MM.1S (cell line): ENCODE measurements at regions not wholly inside any gene's neighbourhood (a gene's known extent, or its start where the extent isn't known, plus 50 kb on each side); places are given as distances from the start of the nearest gene placed in this dataset.

Source experiments
- DNase-seq: peaks from one replicate; pipeline ENCODE4 v3.0.0-alpha.2; 2015
- H2AFZ ChIP-seq: fragments of 300-600 bp; sonication (generic); 2 replicates; pipeline ENCODE4 v1.6.0; 2016; ENCODE audit warnings: antibody characterized with exemption, low read length
- H3F3A ChIP-seq: fragments of 300-600 bp; sonication (generic); 2 replicates; pipeline ENCODE4 v1.6.1; 2016; ENCODE audit warnings: mild to moderate bottlenecking, antibody characterized with exemption, low read length, moderate library complexity, mixed read lengths; ENCODE audit not compliant: insufficient read depth
- H3K27ac ChIP-seq: fragments of 300-600 bp; sonication (generic); 2 replicates; pipeline ENCODE4 v1.5.1; 2016; ENCODE audit warnings: mild to moderate bottlenecking, low read length
- H3K27me3 ChIP-seq: fragments of 300-600 bp; sonication (generic); replicated peaks from 2 replicates; pipeline ENCODE4 v1.6.0; 2016; ENCODE audit warnings: low read length; ENCODE audit not compliant: insufficient read depth
- H3K36me3 ChIP-seq: fragments of 300-600 bp; sonication (generic); replicated peaks from 2 replicates; pipeline ENCODE4 v1.6.1; 2016; ENCODE audit warnings: mild to moderate bottlenecking, low read length, mixed read lengths; ENCODE audit not compliant: insufficient read depth
- H3K4me1 ChIP-seq: fragments of 300-600 bp; sonication (generic); 2 replicates; pipeline ENCODE4 v1.6.1; 2016; ENCODE audit warnings: low read length, mixed read lengths
- H3K4me2 ChIP-seq: fragments of 300-600 bp; sonication (generic); 2 replicates; pipeline ENCODE4 v1.6.0; 2016; ENCODE audit warnings: low read depth, low read length
- H3K4me3 ChIP-seq: fragments of 300-600 bp; sonication (generic); 2 replicates; pipeline ENCODE4 v1.5.1; 2016; ENCODE audit warnings: low read length, mixed read lengths
- H3K79me2 ChIP-seq: fragments of 300-600 bp; sonication (generic); 2 replicates; pipeline ENCODE4 v1.6.1; 2016; ENCODE audit warnings: mixed run types, low read length, mixed read lengths
- H3K9ac ChIP-seq: fragments of 300-600 bp; sonication (generic); 2 replicates; pipeline ENCODE4 v1.6.1; 2016; ENCODE audit warnings: low read length, mixed read lengths
- H3K9me2 ChIP-seq: fragments of 300-600 bp; sonication (generic); replicated peaks from 2 replicates; pipeline ENCODE4 v1.6.1; 2016; ENCODE audit warnings: mild to moderate bottlenecking, low read length, mixed read lengths; ENCODE audit not compliant: insufficient read depth
- H3K9me3 ChIP-seq: fragments of 300-600 bp; sonication (generic); replicated peaks from 2 replicates; pipeline ENCODE4 v1.6.1; 2016; ENCODE audit warnings: mild to moderate bottlenecking, low read length, mixed read lengths; ENCODE audit not compliant: insufficient read depth
- H4K20me1 ChIP-seq: fragments of 300-600 bp; sonication (generic); 2 replicates; pipeline ENCODE4 v1.6.1; 2016; ENCODE audit warnings: mild to moderate bottlenecking, low read length, moderate library complexity, mixed read lengths; ENCODE audit not compliant: insufficient read depth
- CTCF ChIP-seq: fragments of 300-600 bp; sonication (generic); IDR thresholded peaks from 2 replicates; pipeline ENCODE4 v1.5.1; 2016; ENCODE audit warnings: antibody characterized with exemption, low read length, mixed read lengths
- EZH2 ChIP-seq: fragments of 300-600 bp; sonication (generic); optimal IDR thresholded peaks from 2 replicates; pipeline ENCODE3; 2017; ENCODE audit warnings: low read depth, mild to moderate bottlenecking, antibody characterized with exemption, low read length, mixed read lengths
- EZH2phosphoT487 ChIP-seq: fragments of 300-600 bp; sonication (generic); IDR thresholded peaks from 2 replicates; pipeline ENCODE4 v1.6.1; 2018; ENCODE audit warnings: antibody characterized with exemption, low read length

- H3K9ac ChIP-seq: no peak overlapping the region
- H3K79me2 ChIP-seq: no peaks in the 10 kb centered on the region
- H3K27ac ChIP-seq: no peak overlapping the region
- H3K9me3 ChIP-seq: no peaks in the 10 kb centered on the region
- no peak overlapping the region for H3K4me3 ChIP-seq
- no peaks in the 10 kb centered on the region for H3K4me1 ChIP-seq
- no peaks in the 10 kb centered on the region for H3K27me3 ChIP-seq
- H3K36me3 ChIP-seq: no peaks in the 10 kb centered on the region
- no peaks in the 10 kb centered on the region for H4K20me1 ChIP-seq
- no peak overlapping the region for H3K4me2 ChIP-seq
- DNase-seq: no peak
- no peak overlapping the region for H2AFZ ChIP-seq
- H3K9me2 ChIP-seq: no peaks in the 10 kb centered on the region
- H3F3A ChIP-seq: no peaks in the 10 kb centered on the region
- TF ChIP-seq EZH2phosphoT487 (no peak), EZH2 (no peak), CTCF (no peak)
Measured at GRCh38 chr9:7961076-7961475, 161.5 kb upstream of the DMAC1 start.

GRCh38 chr9:7960320-7961050 lies 160.9 kb upstream of the DMAC1 start:
- Histone ChIP-seq H3K9me3 (no peaks in the 10 kb centered on the region), H3K36me3 (no peaks in the 10 kb centered on the region), H3F3A (no peaks in the 10 kb centered on the region), H3K27ac (no peak overlapping the region), H3K79me2 (no peaks in the 10 kb centered on the region), H3K4me1 (no peaks in the 10 kb centered on the region), H3K27me3 (no peaks in the 10 kb centered on the region), H2AFZ (no peak overlapping the region), H4K20me1 (no peaks in the 10 kb centered on the region), H3K9me2 (no peaks in the 10 kb centered on the region), H3K4me3 (no peak overlapping the region), H3K9ac (no peak overlapping the region), H3K4me2 (no peak overlapping the region)
- no peak for TF ChIP-seq EZH2phosphoT487
- DNase-seq: no peak

GRCh38 chr9:7957803-7958202 lies 158.2 kb upstream of the DMAC1 start:
- TF ChIP-seq EZH2 (no peak), CTCF (no peak), EZH2phosphoT487 (no peak)
- H3K4me2 ChIP-seq: no peak overlapping the region
- H2AFZ ChIP-seq: no peak overlapping the region
- H3K9me3 ChIP-seq: no peaks in the 10 kb centered on the region
- H3K4me1 ChIP-seq: no peaks in the 10 kb centered on the region
- no peaks in the 10 kb centered on the region for H3K36me3 ChIP-seq
- H3K79me2 ChIP-seq: no peaks in the 10 kb centered on the region
- H3K9ac ChIP-seq: no peak overlapping the region
- H3F3A ChIP-seq: no peaks in the 10 kb centered on the region
- H3K27me3 ChIP-seq: no peaks in the 10 kb centered on the region
- H3K27ac ChIP-seq: no peak overlapping the region
- H4K20me1 ChIP-seq: no peaks in the 10 kb centered on the region
- H3K4me3 ChIP-seq: no peak overlapping the region
- no peak for DNase-seq
- no peaks in the 10 kb centered on the region for H3K9me2 ChIP-seq

GRCh38 chr9:7947577-7947976 lies 148.0 kb upstream of the DMAC1 start:
- Histone ChIP-seq H3K9ac (no peak overlapping the region), H3K27me3 (no peaks in the 10 kb centered on the region), H3K9me2 (no peaks in the 10 kb centered on the region), H3K4me2 (no peak overlapping the region), H3F3A (no peaks in the 10 kb centered on the region), H3K79me2 (no peaks in the 10 kb centered on the region), H4K20me1 (no peaks in the 10 kb centered on the region), H3K9me3 (no peaks in the 10 kb centered on the region), H3K36me3 (no peaks in the 10 kb centered on the region), H3K4me1 (no peaks in the 10 kb centered on the region), H3K27ac (no peak overlapping the region), H3K4me3 (no peak overlapping the region), H2AFZ (no peak overlapping the region)
- no peak for DNase-seq
- TF ChIP-seq CTCF: no peak
- no peak for TF ChIP-seq EZH2
- TF ChIP-seq EZH2phosphoT487: no peak
